ENCODE measurements at regions not wholly inside any gene's neighbourhood (a gene's known extent, or its start where the extent isn't known, plus 50 kb on each side); places are given as distances from the start of the nearest gene placed in this dataset.

DNA sequence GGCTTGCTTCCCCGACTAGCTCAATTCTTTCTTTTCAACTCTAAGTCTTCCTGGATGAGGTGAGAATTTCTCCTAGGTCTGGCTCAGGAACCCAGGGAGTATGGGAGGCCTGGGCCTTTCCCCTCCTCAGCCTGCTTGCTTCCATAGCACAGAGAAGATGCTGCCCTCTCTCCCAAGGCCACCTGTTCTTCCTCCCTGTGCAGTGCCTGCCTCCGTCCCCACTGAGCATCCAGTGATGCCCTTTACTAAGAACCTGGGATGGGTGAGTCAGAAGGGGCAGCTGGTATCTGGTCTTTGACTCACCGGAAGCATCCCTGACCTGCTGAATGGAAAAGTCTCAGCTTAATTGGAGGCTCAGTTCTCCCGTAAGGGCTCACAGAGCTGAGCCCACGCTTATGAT lies 607.9 kb downstream of the BUD13 start:
- ChIA-PET POLR2A (no interaction called here), CTCF (interaction anchor here (1.0 to 1.1 kb wide), 2 partner anchors 44 to 106 kb away, joined by 3 to 4 read pairs; no protein-coding TSS in a partner anchor)
- no peaks in the 10 kb centered on the region for H3K79me2 ChIP-seq (ENCODE audit: insufficient read depth)
- no peaks in the 10 kb centered on the region for H4K20me1 ChIP-seq (ENCODE audit: insufficient read depth)
- TF ChIP-seq YY1 (IDR thresholded peaks at IDR 0.05; ENCODE audit: low read depth): no peak
- TF ChIP-seq FOXJ3 (CRISPR knock-in tag; IDR thresholded peaks at IDR 0.05): no peak
- no peak overlapping the region for H2AFZ ChIP-seq (ENCODE audit: low read depth)
- H3K36me3 ChIP-seq (replicated peaks in 1 of 2; ENCODE audit: control insufficient read depth in 1 of 2, insufficient read depth in 2 of 2, low read length in 1 of 2): no peaks in the 10 kb centered on the region
- WGBS (ENCODE audit: low lambda C conversion rate): 38% methylated on average over 4 of the region's 5 CpGs
- no peak overlapping the region for H3K4me2 ChIP-seq
- H3K9ac ChIP-seq: no peak overlapping the region
- H3F3A ChIP-seq (replicated peaks; ENCODE audit: insufficient read depth): no peaks in the 10 kb centered on the region
- H3K4me3 ChIP-seq (ENCODE audit: low read depth in 2 of 2, low read length in 1 of 2): no peak overlapping the region
- no peaks in the 10 kb centered on the region; a peak in 1 of 4 replicates for H3K4me1 ChIP-seq (ENCODE audit: control insufficient read depth in 1 of 2, insufficient read depth in 2 of 2, low read depth in 1 of 2, low read length in 1 of 2)
- no peaks in the 10 kb centered on the region for H3K27me3 ChIP-seq (ENCODE audit: insufficient read depth)
- no peak for DNase-seq
- no peaks in the 10 kb centered on the region for H3K9me3 ChIP-seq
- H3K9me2 ChIP-seq: no peaks in the 10 kb centered on the region
- no peak overlapping the region for H3K27ac ChIP-seq (ENCODE audit: low read depth in 2 of 2, low read length in 1 of 2)

DNA sequence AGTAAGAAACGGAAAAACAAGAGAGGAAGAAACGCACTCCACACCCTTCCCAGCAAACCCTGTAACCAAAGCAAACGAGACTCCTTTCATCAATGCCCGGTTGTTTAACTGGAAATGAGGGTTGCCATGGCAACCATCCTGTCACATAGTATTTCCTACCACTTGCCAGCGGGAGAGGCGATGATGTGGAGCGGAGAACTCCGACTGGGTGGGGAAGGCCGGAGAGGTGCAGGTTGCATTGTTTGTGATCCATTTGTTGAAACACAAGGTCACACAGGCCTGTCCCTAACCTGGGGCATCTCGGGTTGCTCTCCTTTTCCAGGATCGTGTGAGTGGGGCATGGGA lies 609.9 kb downstream of the BUD13 start:
- POLR2A ChIA-PET: no interaction called here
- Histone ChIP-seq H3K4me1 (ENCODE audit: control insufficient read depth in 1 of 2, insufficient read depth in 2 of 2, low read depth in 1 of 2, low read length in 1 of 2) (no peaks in the 10 kb centered on the region; a peak in 1 of 4 replicates), H3K4me2 (no peak overlapping the region), H3K36me3 (replicated peaks in 1 of 2; ENCODE audit: control insufficient read depth in 1 of 2, insufficient read depth in 2 of 2, low read length in 1 of 2) (no peaks in the 10 kb centered on the region), H3K9me2 (no peaks in the 10 kb centered on the region), H3K27me3 (ENCODE audit: insufficient read depth) (no peaks in the 10 kb centered on the region), H3K4me3 (ENCODE audit: low read depth in 2 of 2, low read length in 1 of 2) (no peak overlapping the region), H2AFZ (ENCODE audit: low read depth) (no peak overlapping the region), H3K27ac (ENCODE audit: low read depth in 2 of 2, low read length in 1 of 2) (no peak overlapping the region), H3F3A (replicated peaks; ENCODE audit: insufficient read depth) (no peaks in the 10 kb centered on the region), H4K20me1 (ENCODE audit: insufficient read depth) (no peaks in the 10 kb centered on the region), H3K79me2 (ENCODE audit: insufficient read depth) (no peaks in the 10 kb centered on the region), H3K9me3 (no peaks in the 10 kb centered on the region), H3K9ac (no peak overlapping the region)
- no peak for DNase-seq
- CTCF ChIA-PET: interaction anchor here (1.1 kb wide), 1 partner anchor 80 kb away, joined by 3 read pairs; no protein-coding TSS in a partner anchor
- TF ChIP-seq TCF12 (IDR thresholded peaks at IDR 0.05): no peak
- no peak for TF ChIP-seq ELF1 (IDR thresholded peaks at IDR 0.05)
- no peak for TF ChIP-seq POLR2AphosphoS5 (IDR thresholded peaks at IDR 0.05; ENCODE audit: low read depth, low read length)
- TF ChIP-seq, protein P1, sequence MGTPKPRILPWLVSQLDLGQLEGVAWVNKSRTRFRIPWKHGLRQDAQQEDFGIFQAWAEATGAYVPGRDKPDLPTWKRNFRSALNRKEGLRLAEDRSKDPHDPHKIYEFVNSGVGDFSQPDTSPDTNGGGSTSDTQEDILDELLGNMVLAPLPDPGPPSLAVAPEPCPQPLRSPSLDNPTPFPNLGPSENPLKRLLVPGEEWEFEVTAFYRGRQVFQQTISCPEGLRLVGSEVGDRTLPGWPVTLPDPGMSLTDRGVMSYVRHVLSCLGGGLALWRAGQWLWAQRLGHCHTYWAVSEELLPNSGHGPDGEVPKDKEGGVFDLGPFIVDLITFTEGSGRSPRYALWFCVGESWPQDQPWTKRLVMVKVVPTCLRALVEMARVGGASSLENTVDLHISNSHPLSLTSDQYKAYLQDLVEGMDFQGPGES (IDR thresholded peaks at IDR 0.05; ENCODE audit: low read depth, low read length): no peak
- WGBS (ENCODE audit: low lambda C conversion rate): 53% methylated on average over 11 of the region's 11 CpGs

DNA sequence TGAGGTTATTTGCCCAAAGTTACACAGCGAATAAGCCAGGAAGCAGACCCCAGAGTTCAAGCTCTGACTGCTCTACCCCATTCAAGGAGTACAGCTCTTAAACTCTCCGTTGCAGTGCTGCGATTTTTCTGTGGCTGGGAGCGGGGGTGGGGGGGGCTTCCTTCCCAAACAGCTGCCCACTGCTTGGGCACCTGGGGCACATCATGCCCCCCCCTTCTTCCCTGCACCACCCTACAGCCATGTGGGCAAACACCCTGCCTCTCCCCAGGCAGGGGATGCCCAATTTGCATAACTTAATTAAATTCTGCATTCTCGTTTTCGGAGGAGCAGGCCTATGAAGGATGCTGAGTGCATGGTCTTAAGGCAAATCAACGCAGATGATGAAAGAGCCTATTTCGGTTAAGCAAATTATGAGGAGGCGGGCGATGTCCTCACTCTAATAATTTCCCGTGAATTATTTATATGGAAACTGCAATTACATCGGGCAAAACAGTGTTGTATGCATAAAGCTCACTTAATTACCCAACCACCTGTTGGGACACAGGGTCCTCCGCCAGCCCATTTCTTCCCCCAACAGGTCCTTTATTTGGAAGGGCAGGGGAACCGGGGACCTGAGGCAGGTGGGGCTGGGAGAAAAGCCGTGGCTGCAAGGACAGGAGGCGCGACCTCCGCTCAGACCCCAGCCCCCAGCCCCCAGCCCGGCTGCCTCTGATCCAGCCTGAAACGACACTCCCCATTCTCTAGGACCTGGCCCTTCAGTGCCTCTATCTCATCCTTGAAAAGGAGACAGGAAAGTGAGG lies 610.5 kb downstream of the BUD13 start:
- no peak overlapping the region for H3K27ac ChIP-seq (ENCODE audit: low read depth in 2 of 2, low read length in 1 of 2)
- CTCF ChIA-PET: interaction anchor here (1.1 kb wide), 1 partner anchor 81 kb away, joined by 3 read pairs; no protein-coding TSS in a partner anchor
- no peaks in the 10 kb centered on the region for H3K27me3 ChIP-seq (ENCODE audit: insufficient read depth)
- H2AFZ ChIP-seq (ENCODE audit: low read depth): no peak overlapping the region
- H3K4me3 ChIP-seq (ENCODE audit: low read depth in 2 of 2, low read length in 1 of 2): no peak overlapping the region
- POLR2A ChIA-PET: no interaction called here
- no peaks in the 10 kb centered on the region for H3K9me3 ChIP-seq
- no peaks in the 10 kb centered on the region; a peak in 1 of 4 replicates for H3K4me1 ChIP-seq (ENCODE audit: control insufficient read depth in 1 of 2, insufficient read depth in 2 of 2, low read depth in 1 of 2, low read length in 1 of 2)
- TF ChIP-seq, protein P1 (IDR thresholded peaks at IDR 0.05; ENCODE audit: low read depth, low read length): no peak
- no peak for TF ChIP-seq YY1 (IDR thresholded peaks at IDR 0.05; ENCODE audit: low read depth)
- no peak for TF ChIP-seq SMC3 (IDR thresholded peaks at IDR 0.05; ENCODE audit: low read depth, low read length)
- no peak for TF ChIP-seq NFIC (IDR thresholded peaks at IDR 0.05; ENCODE audit: borderline replicate concordance)
- DNase-seq: no peak
- no peak overlapping the region for H3K4me2 ChIP-seq
- H3K9ac ChIP-seq: no peak overlapping the region
- H4K20me1 ChIP-seq (ENCODE audit: insufficient read depth): no peaks in the 10 kb centered on the region
- no peaks in the 10 kb centered on the region for H3F3A ChIP-seq (replicated peaks; ENCODE audit: insufficient read depth)
- H3K9me2 ChIP-seq: no peaks in the 10 kb centered on the region
- WGBS (ENCODE audit: low lambda C conversion rate): 65% methylated on average over 17 of the region's 20 CpGs
- H3K79me2 ChIP-seq (ENCODE audit: insufficient read depth): no peaks in the 10 kb centered on the region
- H3K36me3 ChIP-seq (replicated peaks in 1 of 2; ENCODE audit: control insufficient read depth in 1 of 2, insufficient read depth in 2 of 2, low read length in 1 of 2): no peaks in the 10 kb centered on the region

All from SK-N-SH (cell line).